ENCODE measurements at regions not wholly inside any gene's neighbourhood (a gene's known extent, or its start where the extent isn't known, plus 50 kb on each side); places are given as distances from the start of the nearest gene placed in this dataset.

DNA sequence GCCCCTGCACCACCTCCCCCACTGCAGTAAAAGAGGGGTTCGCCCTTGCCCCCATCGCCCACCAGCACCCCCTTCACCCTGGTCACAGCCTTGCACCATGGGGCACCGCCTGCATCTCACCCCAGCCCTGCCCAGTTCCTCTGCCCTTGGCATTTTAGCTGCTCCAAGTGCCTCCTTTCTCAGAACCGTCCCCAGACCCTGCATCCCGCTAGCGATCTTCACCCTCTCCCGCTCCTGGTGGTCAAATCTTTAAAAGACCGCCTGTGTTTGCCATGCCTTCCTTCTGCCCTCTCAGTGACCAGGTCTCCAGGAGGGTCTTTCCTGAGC is 114.7 kb upstream of the OTOS start:
- peak in 1 of 2 donors; percentile 81 for DNase-seq (ENCODE audit: extremely low spot score in 2 of 2)
- Histone ChIP-seq H3K4me1 (peaks cover 25% of the 10 kb centered on the region), H3K9me3 (no peaks in the 10 kb centered on the region), H3K36me3 (no peaks in the 10 kb centered on the region), H3K27me3 (no peaks in the 10 kb centered on the region), H3K4me3 (no peak overlapping the region), H3K27ac (no peak overlapping the region)
- TF ChIP-seq POLR2A (IDR thresholded peaks at IDR 0.05), result no peak
- TF ChIP-seq, protein P1, sequence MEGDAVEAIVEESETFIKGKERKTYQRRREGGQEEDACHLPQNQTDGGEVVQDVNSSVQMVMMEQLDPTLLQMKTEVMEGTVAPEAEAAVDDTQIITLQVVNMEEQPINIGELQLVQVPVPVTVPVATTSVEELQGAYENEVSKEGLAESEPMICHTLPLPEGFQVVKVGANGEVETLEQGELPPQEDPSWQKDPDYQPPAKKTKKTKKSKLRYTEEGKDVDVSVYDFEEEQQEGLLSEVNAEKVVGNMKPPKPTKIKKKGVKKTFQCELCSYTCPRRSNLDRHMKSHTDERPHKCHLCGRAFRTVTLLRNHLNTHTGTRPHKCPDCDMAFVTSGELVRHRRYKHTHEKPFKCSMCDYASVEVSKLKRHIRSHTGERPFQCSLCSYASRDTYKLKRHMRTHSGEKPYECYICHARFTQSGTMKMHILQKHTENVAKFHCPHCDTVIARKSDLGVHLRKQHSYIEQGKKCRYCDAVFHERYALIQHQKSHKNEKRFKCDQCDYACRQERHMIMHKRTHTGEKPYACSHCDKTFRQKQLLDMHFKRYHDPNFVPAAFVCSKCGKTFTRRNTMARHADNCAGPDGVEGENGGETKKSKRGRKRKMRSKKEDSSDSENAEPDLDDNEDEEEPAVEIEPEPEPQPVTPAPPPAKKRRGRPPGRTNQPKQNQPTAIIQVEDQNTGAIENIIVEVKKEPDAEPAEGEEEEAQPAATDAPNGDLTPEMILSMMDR (IDR thresholded peaks at IDR 0.05), result peak in 1 of 3 experiments; percentile 4
- intact Hi-C loops (cut with DNase I), result no loop called here

DNA sequence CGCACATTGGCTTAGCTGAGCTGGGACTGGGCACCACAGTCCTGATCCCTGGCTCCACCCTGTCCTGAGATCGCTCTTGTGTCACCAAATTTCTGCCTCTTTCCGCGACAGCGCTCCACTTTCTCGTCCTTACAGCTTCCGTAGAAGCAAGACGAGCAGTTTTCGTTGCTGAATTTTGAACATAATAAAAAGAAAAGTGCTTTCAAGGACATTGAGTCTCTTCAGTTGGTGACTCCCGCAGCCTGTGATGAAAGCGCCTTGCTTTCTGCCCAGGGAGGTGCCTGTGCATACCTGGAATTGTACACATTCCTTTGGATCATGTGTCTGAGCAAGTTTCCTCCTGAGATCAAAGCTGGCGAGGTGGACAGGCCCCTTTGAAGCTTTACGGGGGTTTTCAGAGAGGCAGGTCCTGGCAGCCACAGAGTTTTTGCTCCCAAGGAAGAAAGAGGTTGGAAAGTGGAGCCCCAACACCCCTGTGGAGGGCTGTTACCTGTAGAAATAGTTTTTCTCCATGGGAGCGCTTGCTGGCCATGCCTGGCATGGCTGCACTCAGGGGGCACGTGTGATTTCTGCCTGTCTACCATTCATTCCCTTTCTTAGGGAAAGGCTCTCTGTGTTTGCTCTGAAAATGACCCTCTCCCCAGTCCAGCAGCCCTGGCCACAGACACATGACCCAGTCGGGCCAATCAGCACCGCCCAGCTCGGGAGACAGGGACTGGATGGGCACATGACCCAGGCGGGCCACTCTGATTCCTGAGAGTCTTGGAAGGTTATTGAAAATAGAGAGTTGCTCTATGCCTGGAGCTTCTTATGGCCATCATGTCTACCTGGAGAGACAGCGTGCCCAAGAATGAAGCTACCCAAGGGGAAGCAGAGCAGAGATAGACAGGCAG is 115.6 kb upstream of the OTOS start:
- Histone ChIP-seq H3K27me3 (no peaks in the 10 kb centered on the region), H3K36me3 (no peaks in the 10 kb centered on the region), H3K4me3 (no peak overlapping the region), H3K9me3 (no peaks in the 10 kb centered on the region), H3K4me1 (peaks cover 15% of the 10 kb centered on the region), H3K27ac (no peak overlapping the region)
- peak in 1 of 2 donors; percentile 87 for DNase-seq (ENCODE audit: extremely low spot score in 2 of 2)
- TF ChIP-seq POLR2A (IDR thresholded peaks at IDR 0.05) (no peak), POLR2AphosphoS5 (IDR thresholded peaks at IDR 0.05; ENCODE audit: insufficient read depth in 1 of 2, low read depth in 1 of 2) (no peak)
- TF ChIP-seq, protein P1 (IDR thresholded peaks at IDR 0.05), result no peak
- intact Hi-C loops (cut with DNase I), result no loop called here

DNA sequence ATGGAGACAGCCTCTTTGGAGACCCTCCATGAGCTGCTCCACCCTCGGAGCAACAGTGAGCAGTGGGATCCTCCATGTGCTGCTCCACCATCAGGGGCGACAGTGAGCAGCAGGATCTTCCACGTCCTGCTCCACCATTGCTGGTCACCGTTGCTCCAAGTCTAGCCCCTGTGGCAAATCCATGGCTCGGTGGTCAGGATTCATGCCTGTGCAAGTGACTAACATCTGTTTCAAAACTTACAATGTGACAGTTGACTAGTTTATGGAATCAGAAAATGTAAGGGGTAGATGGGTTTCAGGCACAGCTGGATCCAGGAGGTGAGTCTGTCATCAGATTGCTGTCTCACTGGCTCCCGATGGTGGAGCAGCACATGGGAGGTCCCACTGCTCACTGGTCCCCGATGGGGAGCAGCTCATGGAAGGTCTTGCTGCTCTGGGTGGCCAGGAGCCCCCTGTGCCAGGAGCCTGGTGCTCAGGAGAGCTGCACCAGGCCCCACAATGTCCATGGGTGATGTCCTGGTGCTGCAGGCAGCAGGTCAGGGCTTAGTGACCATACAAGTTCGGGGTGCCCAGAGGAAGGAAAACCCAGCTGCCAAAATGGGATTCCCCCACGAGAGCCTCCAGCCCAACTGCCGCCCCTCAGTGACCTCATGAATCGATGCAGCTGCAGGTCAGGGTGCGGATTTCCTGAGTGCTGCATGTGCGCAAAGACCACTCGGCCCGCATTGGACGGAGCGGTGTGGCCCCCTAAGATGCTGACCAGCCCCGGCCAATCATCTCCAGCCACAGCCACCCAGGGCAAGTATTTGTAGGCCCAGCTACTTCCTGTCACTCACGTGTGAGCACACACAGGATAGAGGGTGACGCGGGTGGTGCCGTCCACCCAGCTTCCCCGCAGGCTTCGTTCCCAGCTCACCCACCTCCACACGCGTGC is 116.5 kb upstream of the OTOS start:
- Histone ChIP-seq H3K27ac (no peak overlapping the region), H3K9me3 (no peaks in the 10 kb centered on the region), H3K36me3 (no peaks in the 10 kb centered on the region), H3K4me3 (no peak overlapping the region), H3K27me3 (no peaks in the 10 kb centered on the region), H3K4me1 (peaks cover 6% of the 10 kb centered on the region)
- DNase-seq (ENCODE audit: extremely low spot score in 2 of 2), result peak; percentile 74 to 95
- intact Hi-C loops (cut with DNase I), result no loop called here
- TF ChIP-seq POLR2A (IDR thresholded peaks at IDR 0.05), result no peak
- TF ChIP-seq, protein P1 (IDR thresholded peaks at IDR 0.05), result no peak
- no peak for TF ChIP-seq POLR2AphosphoS5 (IDR thresholded peaks at IDR 0.05; ENCODE audit: insufficient read depth in 1 of 2, low read depth in 1 of 2)

DNA sequence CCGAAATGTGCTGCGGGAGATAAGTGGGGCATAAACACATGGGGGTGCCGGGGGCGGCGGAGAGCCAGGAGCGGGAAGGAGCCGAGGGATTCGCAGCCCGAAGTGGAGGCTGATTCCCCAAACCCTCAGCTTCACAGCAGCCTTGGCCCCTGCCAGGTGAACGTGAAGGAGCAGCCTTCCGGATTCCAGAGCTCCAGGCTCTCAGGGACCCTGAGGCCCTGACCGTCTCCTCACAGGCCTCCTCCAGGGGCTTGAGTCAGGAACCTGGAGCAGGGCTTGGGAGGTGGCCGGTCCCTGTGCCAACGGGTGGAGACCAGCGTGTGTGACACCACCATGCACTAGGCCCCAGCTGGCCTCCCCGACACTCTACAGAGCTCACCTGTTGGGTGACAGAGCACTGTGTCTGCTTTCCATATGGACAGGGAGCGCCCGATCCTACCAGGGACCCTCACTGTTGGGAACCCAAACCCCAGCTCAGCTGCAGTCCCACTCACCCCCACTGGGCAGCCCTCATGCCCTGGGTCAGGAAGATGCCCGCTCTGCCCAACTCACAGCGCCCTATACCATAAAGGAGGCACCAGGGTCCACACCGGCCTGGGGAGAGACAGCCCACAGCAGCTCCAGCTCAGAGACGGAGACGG is 117.6 kb upstream of the OTOS start:
- Histone ChIP-seq H3K4me3 (no peak overlapping the region), H3K4me1 (no peaks in the 10 kb centered on the region), H3K9me3 (peaks cover 4% of the 10 kb centered on the region), H3K27me3 (no peaks in the 10 kb centered on the region), H3K36me3 (no peaks in the 10 kb centered on the region), H3K27ac (peak overlapping the region; percentile 44)
- peak; percentile 72 to 93 for DNase-seq (ENCODE audit: extremely low spot score in 2 of 2)
- intact Hi-C loops (cut with DNase I), result no loop called here
- TF ChIP-seq POLR2AphosphoS5 (IDR thresholded peaks at IDR 0.05; ENCODE audit: insufficient read depth in 1 of 2, low read depth in 1 of 2) (no peak), POLR2A (IDR thresholded peaks at IDR 0.05) (no peak)
- TF ChIP-seq, protein P1 (IDR thresholded peaks at IDR 0.05), result no peak
